Endothelial cell of umbilical vein (primary cell): ENCODE measurements at regions not wholly inside any gene's neighbourhood (a gene's known extent, or its start where the extent isn't known, plus 50 kb on each side); places are given as distances from the start of the nearest gene placed in this dataset.

ENCODE experiments used
- BruUV-seq: library from RNA; stranded (reverse); fragments of 400-500 nt; replicated peaks from 2 replicates; lab custom pipeline; 2021; lab: Mats Ljungman, UMichigan
- CTCF ChIA-PET: fragments of 300-600, 350-600 bp; sonication (Branson Sonifier 250); formaldehyde crosslinking; loops from one replicate; lab custom pipeline; 2021; ENCODE audit warnings: antibody characterized with exemption, inconsistent platforms; lab: Charles Lee
- POLR2A ChIA-PET: fragments of 300-600, 350-600 bp; sonication (Branson Sonifier 250); formaldehyde crosslinking; loops from one replicate; lab custom pipeline; 2021; ENCODE audit warnings: antibody characterized with exemption, inconsistent platforms; lab: Charles Lee
- DNase-seq: peaks from one replicate; pipeline ENCODE4 v3.0.0-alpha.2; 2011; ENCODE audit warnings: low read depth, low spot score
- FAIRE-seq: peaks from 2 replicates; lab custom pipeline; 2011; peaks lifted over from hg19 to GRCh38; lab: Jason Lieb, UNC
- H2AFZ ChIP-seq: 2 replicates; pipeline ENCODE4 v1.6.0; 2012; ENCODE audit warnings: low read depth, low read length, control low read depth, inconsistent platforms
- H3K27ac ChIP-seq: 2 replicates; pipeline ENCODE4 v1.5.1; 2011; ENCODE audit warnings: low read depth, mild to moderate bottlenecking, control low read depth, low read length, moderate library complexity; ENCODE audit not compliant: insufficient read depth
- H3K27me3 ChIP-seq, 2 experiments: 2 replicates each; pipeline versions ENCODE4 v1.6.0 to v1.6.1; 2011; ENCODE audit warnings: low read length in 2 of 2, mixed read lengths in 1 of 2; ENCODE audit not compliant: control insufficient read depth in 2 of 2, insufficient read depth in 2 of 2
- H3K36me3 ChIP-seq, 2 experiments: 2 replicates in 1 of 2; 3 replicates in 1 of 2; pipeline ENCODE4 v1.5.1; 2011; ENCODE audit warnings: low read length in 2 of 2, mild to moderate bottlenecking in 1 of 2, moderate library complexity in 1 of 2; ENCODE audit not compliant: control insufficient read depth in 2 of 2, insufficient read depth in 2 of 2; ENCODE audit errors: extremely low read depth in 1 of 2
- H3K4me1 ChIP-seq: 3 replicates; pipeline ENCODE4 v1.5.1; 2011; ENCODE audit warnings: mild to moderate bottlenecking, low read length; ENCODE audit not compliant: control insufficient read depth, insufficient read depth; ENCODE audit errors: extremely low read depth
- H3K4me2 ChIP-seq: 2 replicates; pipeline ENCODE4 v1.6.1; 2011; ENCODE audit warnings: low read length, control low read depth, mixed read lengths; ENCODE audit not compliant: insufficient read depth
- H3K4me3 ChIP-seq, 3 experiments: fragments of 200-600 bp in 1 of 3; sonication (generic), shearing (Covaris generic) in 1 of 3; replicated peaks in 1 of 3; 2 replicates each; pipeline ENCODE4 v1.5.1; 2011 to 2016; ENCODE audit warnings: control low read depth in 3 of 3, low read length in 3 of 3, mild to moderate bottlenecking in 2 of 3, inconsistent platforms in 1 of 3, low read depth in 1 of 3, moderate library complexity in 1 of 3; ENCODE audit not compliant: insufficient read depth in 1 of 3
- H3K79me2 ChIP-seq: 2 replicates; pipeline ENCODE4 v1.6.0; 2012; ENCODE audit warnings: low read length, inconsistent platforms; ENCODE audit not compliant: control insufficient read depth, insufficient read depth
- H3K9ac ChIP-seq: replicated peaks from 2 replicates; pipeline ENCODE3; 2011; ENCODE audit warnings: low read length, control low read depth; ENCODE audit not compliant: insufficient read depth; ENCODE audit errors: extremely low read depth
- H3K9me1 ChIP-seq: replicated peaks from 3 replicates; pipeline ENCODE4 v1.6.0; 2011; ENCODE audit warnings: mild to moderate bottlenecking, low read length; ENCODE audit not compliant: control insufficient read depth, insufficient read depth; ENCODE audit errors: extremely low read depth
- H3K9me3 ChIP-seq: replicated peaks from 2 replicates; pipeline ENCODE4 v1.5.1; 2012; ENCODE audit warnings: low read length, inconsistent platforms; ENCODE audit not compliant: control insufficient read depth, insufficient read depth
- H4K20me1 ChIP-seq: replicated peaks from 2 replicates; pipeline ENCODE3; 2011; ENCODE audit warnings: mild to moderate bottlenecking, low read length; ENCODE audit not compliant: control insufficient read depth, insufficient read depth; ENCODE audit errors: extremely low read depth
- EZH2 ChIP-seq: IDR thresholded peaks from 2 replicates; pipeline ENCODE4 v1.6.1; 2012; ENCODE audit warnings: borderline replicate concordance, low read depth, mild to moderate bottlenecking, moderate library complexity, low read length, inconsistent platforms; ENCODE audit not compliant: severe bottlenecking
- FOS ChIP-seq: IDR thresholded peaks from 2 replicates; pipeline ENCODE4 v1.6.1; 2011; ENCODE audit warnings: mild to moderate bottlenecking, low read length, moderate library complexity, borderline replicate concordance; ENCODE audit not compliant: insufficient read depth
- GATA2 ChIP-seq: IDR thresholded peaks from 2 replicates; pipeline ENCODE4 v1.7.0; 2011; ENCODE audit warnings: low read depth, mild to moderate bottlenecking, moderate library complexity, mixed read lengths, low read length; ENCODE audit not compliant: insufficient read length, insufficient read depth
- JUN ChIP-seq: IDR thresholded peaks from 2 replicates; pipeline ENCODE4 v1.6.1; 2011; ENCODE audit warnings: borderline replicate concordance, low read depth; ENCODE audit not compliant: insufficient read length, insufficient read depth
- MYC ChIP-seq: IDR thresholded peaks from one replicate; pipeline ENCODE4 v1.6.1; 2011; ENCODE audit warnings: mild to moderate bottlenecking, low read depth, low read length
- POLR2A ChIP-seq: IDR thresholded peaks from 2 replicates; pipeline ENCODE4 v1.6.1; 2012; ENCODE audit warnings: low read depth, mild to moderate bottlenecking, control low read depth, low read length
- POLR2AphosphoS5 ChIP-seq: IDR thresholded peaks from 2 replicates; pipeline ENCODE4 v1.6.1; 2012; ENCODE audit warnings: low read depth, mild to moderate bottlenecking, control low read depth, low read length, moderate library complexity; ENCODE audit not compliant: insufficient read depth
- dilution Hi-C: fragments of 300-500 bp; cut with MboI; formaldehyde crosslinking; loops from one replicate; pipeline ENCODE4 v1.15.0; 2019; ENCODE audit warnings: low sequenced_read_pairs; ENCODE audit not compliant: extremely low pct_ligation_motif_present
- intact Hi-C: fragments of 100-400 bp; cut with micrococcal nuclease; formaldehyde crosslinking; loops from one replicate; pipeline ENCODE4 v1.10.0; 2022
- TF ChIP-seq, protein P1 (sequence below): IDR thresholded peaks from 2 replicates; pipeline ENCODE4 v1.6.1; 2011; ENCODE audit not compliant: insufficient read depth, insufficient read length
- TF ChIP-seq, protein P2 (sequence below), 2 donors: IDR thresholded peaks; 1 replicate in 1 of 2; 2 replicates in 1 of 2; pipeline ENCODE4 v1.5.1; 2011; ENCODE audit warnings: low read length in 2 of 2, mild to moderate bottlenecking in 2 of 2, moderate library complexity in 2 of 2, control low read depth in 1 of 2, inconsistent platforms in 1 of 2, low read depth in 1 of 2; ENCODE audit not compliant: insufficient read depth in 1 of 2; ENCODE audit errors: extremely low read depth in 1 of 2

DNA sequence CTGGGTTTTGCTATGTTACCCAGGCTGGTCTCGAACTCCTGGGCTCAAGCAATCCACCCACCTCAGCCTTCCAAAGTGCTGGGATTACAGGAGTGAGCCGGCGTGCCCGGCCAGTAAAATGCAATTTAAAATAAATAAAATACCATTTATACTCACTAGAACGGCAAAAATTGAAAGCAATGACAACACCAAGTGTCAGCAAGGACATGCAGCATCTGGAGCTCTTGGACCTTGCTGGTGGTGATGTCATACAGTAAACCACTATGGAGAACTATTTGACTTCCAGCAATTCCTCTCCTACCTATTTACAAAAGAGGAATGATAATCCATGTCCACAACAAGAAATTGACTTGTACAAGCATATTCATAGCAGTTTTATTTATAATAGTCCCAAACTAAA, 105.7 kb upstream of the PHACTR1 start:
- FAIRE-seq (no peak), DNase-seq (no peak)
- H3K9me3 ChIP-seq, result no peaks in the 10 kb centered on the region
- H3K4me1 ChIP-seq, result peaks cover 21% of the 10 kb centered on the region
- intact Hi-C loops, result no loop called here
- TF ChIP-seq, protein P1, sequence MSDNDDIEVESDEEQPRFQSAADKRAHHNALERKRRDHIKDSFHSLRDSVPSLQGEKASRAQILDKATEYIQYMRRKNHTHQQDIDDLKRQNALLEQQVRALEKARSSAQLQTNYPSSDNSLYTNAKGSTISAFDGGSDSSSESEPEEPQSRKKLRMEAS, result no peak
- no peak for TF ChIP-seq MYC
- no peak for TF ChIP-seq JUN
- TF ChIP-seq POLR2A, result no peak
- no peak for TF ChIP-seq FOS
- no peak for TF ChIP-seq GATA2
- TF ChIP-seq, protein P2, sequence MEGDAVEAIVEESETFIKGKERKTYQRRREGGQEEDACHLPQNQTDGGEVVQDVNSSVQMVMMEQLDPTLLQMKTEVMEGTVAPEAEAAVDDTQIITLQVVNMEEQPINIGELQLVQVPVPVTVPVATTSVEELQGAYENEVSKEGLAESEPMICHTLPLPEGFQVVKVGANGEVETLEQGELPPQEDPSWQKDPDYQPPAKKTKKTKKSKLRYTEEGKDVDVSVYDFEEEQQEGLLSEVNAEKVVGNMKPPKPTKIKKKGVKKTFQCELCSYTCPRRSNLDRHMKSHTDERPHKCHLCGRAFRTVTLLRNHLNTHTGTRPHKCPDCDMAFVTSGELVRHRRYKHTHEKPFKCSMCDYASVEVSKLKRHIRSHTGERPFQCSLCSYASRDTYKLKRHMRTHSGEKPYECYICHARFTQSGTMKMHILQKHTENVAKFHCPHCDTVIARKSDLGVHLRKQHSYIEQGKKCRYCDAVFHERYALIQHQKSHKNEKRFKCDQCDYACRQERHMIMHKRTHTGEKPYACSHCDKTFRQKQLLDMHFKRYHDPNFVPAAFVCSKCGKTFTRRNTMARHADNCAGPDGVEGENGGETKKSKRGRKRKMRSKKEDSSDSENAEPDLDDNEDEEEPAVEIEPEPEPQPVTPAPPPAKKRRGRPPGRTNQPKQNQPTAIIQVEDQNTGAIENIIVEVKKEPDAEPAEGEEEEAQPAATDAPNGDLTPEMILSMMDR (IDR thresholded peaks at IDR 0.05; ENCODE audit: extremely low read depth in 1 of 2, insufficient read depth in 1 of 2, low read depth in 1 of 2, low read length in 2 of 2), result no peak
- no peak for TF ChIP-seq EZH2
- no peak for TF ChIP-seq POLR2AphosphoS5
- H3K9ac ChIP-seq, result no peak overlapping the region
- dilution Hi-C loops, result no loop called here
- H2AFZ ChIP-seq, result no peak overlapping the region
- BruUV-seq, result no TSS peak
- no peak overlapping the region for H3K4me2 ChIP-seq
- H3K27me3 ChIP-seq, result peaks cover 0 to 1% of the 10 kb centered on the region in 2 experiments
- no peaks in the 10 kb centered on the region for H3K79me2 ChIP-seq
- H3K4me3 ChIP-seq, result no peak overlapping the region
- CTCF ChIA-PET, result interaction anchor here (1.3 to 10.9 kb wide), 4 partner anchors 27 to 310 kb away, joined by 3 to 203 read pairs (median 5); no protein-coding TSS in a partner anchor
- H4K20me1 ChIP-seq, result no peaks in the 10 kb centered on the region
- H3K36me3 ChIP-seq, result no peaks in the 10 kb centered on the region
- POLR2A ChIA-PET, result no interaction called here
- no peaks in the 10 kb centered on the region for H3K9me1 ChIP-seq
- H3K27ac ChIP-seq, result no peak overlapping the region
